ENCODE measurements at regions not wholly inside any gene's neighbourhood (a gene's known extent, or its start where the extent isn't known, plus 50 kb on each side); places are given as distances from the start of the nearest gene placed in this dataset.

GRCh38 chr12:25382311-25383106 is 131.8 kb upstream of the KRAS start:
- TF ChIP-seq EZH2 (IDR thresholded peaks at IDR 0.05; ENCODE audit: insufficient read depth, low read length) (no peak), CTCF (IDR thresholded peaks at IDR 0.05; ENCODE audit: insufficient read depth, low read depth, low read length) (no peak)
